IMR-90 (cell line): ENCODE measurements at regions not wholly inside any gene's neighbourhood (a gene's known extent, or its start where the extent isn't known, plus 50 kb on each side); places are given as distances from the start of the nearest gene placed in this dataset.

Experiments
- ATAC-seq: fragments of 200-7000 bp; cut with Tn5 transposase; 2 replicates; pipeline ENCODE4 v1.9.1; 2020; ENCODE audit warnings: low read depth, mild to moderate bottlenecking, moderate library complexity
- BruUV-seq: library from RNA; stranded (reverse); fragments of 400-500 nt; replicated peaks from 2 replicates; lab custom pipeline; 2021; lab: Mats Ljungman, UMichigan
- CTCF ChIA-PET: fragments of 300-600 bp; formaldehyde crosslinking; extraction: SDS; loops from one replicate; lab custom pipeline; 2021; ENCODE audit warnings: antibody characterized with exemption; lab: Yijun Ruan, JAX
- POLR2A ChIA-PET: fragments of 300-600 bp; sonication (Branson Sonifier 250); formaldehyde crosslinking; loops from one replicate; lab custom pipeline; 2022; ENCODE audit warnings: antibody characterized with exemption; ENCODE audit not compliant: unreplicated experiment; lab: Charles Lee
- DNase-seq: peaks from one replicate; pipeline ENCODE4 v3.0.0; 2013
- H2AFZ ChIP-seq: replicated peaks from 2 replicates; pipeline ENCODE3; 2013; ENCODE audit warnings: low read length, mild to moderate bottlenecking; ENCODE audit not compliant: poor library complexity
- H2AK5ac ChIP-seq: 2 replicates; pipeline ENCODE4 v1.6.1; 2013; ENCODE audit warnings: low read depth, low read length, inconsistent platforms
- H2AK9ac ChIP-seq: replicated peaks from 2 replicates; pipeline ENCODE3; 2013; ENCODE audit warnings: mild to moderate bottlenecking, low read depth, low read length, moderate library complexity; ENCODE audit not compliant: poor library complexity
- H2BK120ac ChIP-seq: 2 replicates; pipeline ENCODE4 v1.6.1; 2013; ENCODE audit warnings: low read depth, low read length, inconsistent platforms
- H2BK15ac ChIP-seq: 3 replicates; pipeline ENCODE4 v1.6.1; 2013; ENCODE audit warnings: low read depth, low read length, inconsistent platforms
- H2BK20ac ChIP-seq: 2 replicates; pipeline ENCODE4 v1.6.1; 2013; ENCODE audit warnings: low read depth, mild to moderate bottlenecking, inconsistent platforms, low read length, moderate library complexity
- H2BK5ac ChIP-seq: 2 replicates; pipeline ENCODE4 v1.6.1; 2013; ENCODE audit warnings: mild to moderate bottlenecking, low read depth, low read length, inconsistent platforms; ENCODE audit not compliant: poor library complexity, severe bottlenecking
- H3K14ac ChIP-seq: replicated peaks from 2 replicates; pipeline ENCODE4 v1.6.1; 2013; ENCODE audit warnings: low read depth, low read length, inconsistent platforms
- H3K18ac ChIP-seq: 2 replicates; pipeline ENCODE4 v1.6.1; 2013; ENCODE audit warnings: low read depth, low read length, control low read depth
- H3K23ac ChIP-seq: 2 replicates; pipeline ENCODE4 v1.6.1; 2013; ENCODE audit warnings: low read depth, low read length, inconsistent platforms
- H3K27ac ChIP-seq: 2 replicates; pipeline ENCODE4 v1.5.1; 2013; ENCODE audit warnings: mild to moderate bottlenecking, control low read depth, low read length; ENCODE audit not compliant: insufficient read depth
- H3K27me3 ChIP-seq: 2 replicates; pipeline ENCODE4 v1.6.1; 2013; ENCODE audit warnings: low read length; ENCODE audit not compliant: control insufficient read depth, insufficient read depth
- H3K36me3 ChIP-seq: 2 replicates; pipeline ENCODE4 v1.6.1; 2013; ENCODE audit warnings: low read length, mixed read lengths; ENCODE audit not compliant: control insufficient read depth, insufficient read depth
- H3K4ac ChIP-seq: 2 replicates; pipeline ENCODE4 v1.6.1; 2013; ENCODE audit warnings: low read depth, low read length, inconsistent platforms
- H3K4me1 ChIP-seq: 2 replicates; pipeline ENCODE4 v1.6.1; 2013; ENCODE audit warnings: low read length, mixed read lengths; ENCODE audit not compliant: control insufficient read depth, insufficient read depth
- H3K4me2 ChIP-seq: 2 replicates; pipeline ENCODE4 v1.6.1; 2013; ENCODE audit warnings: low read depth, mild to moderate bottlenecking, control low read depth, low read length, moderate library complexity
- H3K4me3 ChIP-seq: 2 replicates; pipeline ENCODE4 v1.5.1; 2013; ENCODE audit warnings: low read depth, mild to moderate bottlenecking, control low read depth, low read length, moderate library complexity; ENCODE audit not compliant: insufficient read depth
- H3K56ac ChIP-seq: 2 replicates; pipeline ENCODE4 v1.6.1; 2013; ENCODE audit warnings: low read length, inconsistent platforms; ENCODE audit not compliant: insufficient read depth; ENCODE audit errors: extremely low read depth
- H3K79me1 ChIP-seq, 2 experiments: 2 replicates each; pipeline ENCODE4 v1.6.1; 2013; ENCODE audit warnings: low read length in 2 of 2, inconsistent platforms in 1 of 2, low read depth in 1 of 2
- H3K9ac ChIP-seq: 2 replicates; pipeline ENCODE4 v1.6.1; 2013; ENCODE audit warnings: low read depth, low read length, control low read depth
- H3K9me1 ChIP-seq: 2 replicates; pipeline ENCODE4 v1.6.1; 2013; ENCODE audit warnings: low read length, inconsistent platforms; ENCODE audit not compliant: insufficient read depth
- H3K9me3 ChIP-seq: 2 replicates; pipeline ENCODE4 v1.6.1; 2013; ENCODE audit warnings: low read length; ENCODE audit not compliant: control insufficient read depth, insufficient read depth
- H4K20me1 ChIP-seq: 2 replicates; pipeline ENCODE4 v1.6.1; 2013; ENCODE audit warnings: low read length, inconsistent platforms; ENCODE audit not compliant: insufficient read depth
- H4K5ac ChIP-seq: 2 replicates; pipeline ENCODE4 v1.6.1; 2013; ENCODE audit warnings: mild to moderate bottlenecking, low read depth, low read length, control low read depth
- H4K8ac ChIP-seq, 2 experiments: 2 replicates each; pipeline ENCODE4 v1.6.1; 2013; ENCODE audit warnings: low read depth in 2 of 2, low read length in 2 of 2, control low read depth in 1 of 2, inconsistent platforms in 1 of 2
- H4K91ac ChIP-seq: 2 replicates; pipeline ENCODE4 v1.6.1; 2013; ENCODE audit warnings: low read depth, low read length, inconsistent platforms; ENCODE audit not compliant: insufficient read depth
- CTCF ChIP-seq: conservative IDR thresholded peaks from 2 replicates; pipeline ENCODE4 v1.5.1; 2012; ENCODE audit warnings: mild to moderate bottlenecking, low read depth, low read length, improper control_type of control experiment
- ELK1 ChIP-seq: fragments of 150-350 bp; IDR thresholded peaks from 2 replicates; pipeline ENCODE4 v1.6.1; 2016; ENCODE audit warnings: low read depth, mild to moderate bottlenecking, low read length, moderate library complexity, borderline replicate concordance
- FOS ChIP-seq: fragments of 150-350 bp; IDR thresholded peaks from 2 replicates; pipeline ENCODE4 v1.6.1; 2016; ENCODE audit warnings: low read depth, low read length
- NFE2L2 ChIP-seq: fragments of 150-350 bp; IDR thresholded peaks from 2 replicates; pipeline ENCODE4 v1.6.1; 2016; ENCODE audit warnings: low read depth, mild to moderate bottlenecking, low read length
- WGBS, 2 experiments: methylation state at CpG; one replicate each; pipeline versions ENCODE4 v1.1.5 to v1.1.7; 2013; ENCODE audit warnings: missing lambda C conversion rate in 2 of 2; ENCODE audit not compliant: insufficient read length in 1 of 2; ENCODE audit errors: extremely low coverage in 2 of 2; 5-methylcytosine and 5-hydroxymethylcytosine counted together
- dilution Hi-C: fragments of 300-500 bp; cut with HindIII; formaldehyde crosslinking; loops from one replicate; pipeline ENCODE4 v1.14.3; 2018; ENCODE audit warnings: low sequenced_read_pairs; ENCODE audit not compliant: unreplicated experiment
- in situ Hi-C: fragments of 300-500 bp; cut with MboI; formaldehyde crosslinking; loops from 3 replicates; pipeline ENCODE4 v1.14.3; 2019; ENCODE audit warnings: low sequenced_read_pairs, inconsistent platforms, mixed read lengths
- intact Hi-C: fragments of 100-400 bp; cut with micrococcal nuclease; formaldehyde crosslinking; loops from 2 replicates; pipeline ENCODE4 v1.10.0; 2022

- no peaks in the 10 kb centered on the region for H3K27me3 ChIP-seq
- no peak overlapping the region for H3K4me2 ChIP-seq
- H3K14ac ChIP-seq = no peak overlapping the region
- ATAC-seq (no peak), DNase-seq (no peak)
- no peak overlapping the region for H3K27ac ChIP-seq
- H4K8ac ChIP-seq = no peak overlapping the region
- H3K4me1 ChIP-seq = no peaks in the 10 kb centered on the region
- 0% methylated on average over 1 of the region's 3 CpGs; no CpG with 5 or more reads in 1 of the 2 experiments for WGBS, 2 experiments
- no peak overlapping the region for H2AFZ ChIP-seq
- no peak overlapping the region for H2AK9ac ChIP-seq
- H3K36me3 ChIP-seq = no peaks in the 10 kb centered on the region
- H2BK15ac ChIP-seq = no peak overlapping the region
- ChIA-PET CTCF (no interaction called here), POLR2A (no interaction called here)
- H3K4me3 ChIP-seq = no peak overlapping the region
- no TSS peak for BruUV-seq
- no peak overlapping the region for H2AK5ac ChIP-seq
- H3K9me1 ChIP-seq = no peaks in the 10 kb centered on the region
- no peaks in the 10 kb centered on the region for H4K20me1 ChIP-seq
- intact Hi-C loops (no loop called here), in situ Hi-C loops (no loop called here), dilution Hi-C loops (no loop called here)
- H3K23ac ChIP-seq = no peak overlapping the region
- H2BK20ac ChIP-seq = no peak overlapping the region
- H3K9me3 ChIP-seq = peaks cover 6% of the 10 kb centered on the region
- no peak overlapping the region for H3K56ac ChIP-seq
- no peak overlapping the region for H2BK5ac ChIP-seq
- TF ChIP-seq NFE2L2 = no peak
- no peak for TF ChIP-seq CTCF
- TF ChIP-seq ELK1 = no peak
- no peak for TF ChIP-seq FOS
- H3K79me1 ChIP-seq = no peaks in the 10 kb centered on the region
- H2BK120ac ChIP-seq = no peak overlapping the region
- H3K9ac ChIP-seq = no peak overlapping the region
- H4K91ac ChIP-seq = no peak overlapping the region
- H3K4ac ChIP-seq = no peak overlapping the region
- no peak overlapping the region for H4K5ac ChIP-seq
- no peak overlapping the region for H3K18ac ChIP-seq
Measured at GRCh38 chr20:55354720-55355119, 650.6 kb downstream of the CBLN4 start.
